HG02938 (cell line): ENCODE measurements at regions not wholly inside any gene's neighbourhood (a gene's known extent, or its start where the extent isn't known, plus 50 kb on each side); places are given as distances from the start of the nearest gene placed in this dataset.
A peak's percentile ranks its signal among the peaks of the same experiment; 100 is the strongest.

Experiments used
- ATAC-seq: cut with Tn5 transposase; IDR thresholded peaks from one replicate; pipeline ENCODE4 v1.9.1; 2021; ENCODE audit warnings: mild to moderate bottlenecking, moderate library complexity; ENCODE audit not compliant: unreplicated experiment

- no peak for ATAC-seq
These were observed 53.5 kb upstream of the TIPARP start for GRCh38 chr3:156620901-156621300.

DNA sequence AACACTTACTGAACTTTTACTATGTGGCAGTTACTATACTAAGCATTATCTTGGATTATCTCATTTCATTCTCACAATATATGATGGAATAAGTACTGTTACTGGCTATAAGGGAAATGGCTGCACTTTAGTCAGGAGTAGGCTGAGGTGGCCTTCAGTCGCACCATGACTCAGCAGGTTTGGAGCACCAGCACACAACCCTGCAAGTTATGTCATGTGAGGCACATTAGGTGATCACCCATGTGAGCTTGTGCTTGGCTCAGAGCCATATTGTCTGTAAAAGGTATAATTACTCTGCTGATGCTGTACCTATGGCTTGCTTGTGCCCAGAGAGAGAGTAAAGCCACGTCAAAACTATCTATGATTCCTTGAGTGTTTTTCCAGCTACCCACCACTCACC, 54.1 kb upstream of the TIPARP start:
- no peak for ATAC-seq

DNA sequence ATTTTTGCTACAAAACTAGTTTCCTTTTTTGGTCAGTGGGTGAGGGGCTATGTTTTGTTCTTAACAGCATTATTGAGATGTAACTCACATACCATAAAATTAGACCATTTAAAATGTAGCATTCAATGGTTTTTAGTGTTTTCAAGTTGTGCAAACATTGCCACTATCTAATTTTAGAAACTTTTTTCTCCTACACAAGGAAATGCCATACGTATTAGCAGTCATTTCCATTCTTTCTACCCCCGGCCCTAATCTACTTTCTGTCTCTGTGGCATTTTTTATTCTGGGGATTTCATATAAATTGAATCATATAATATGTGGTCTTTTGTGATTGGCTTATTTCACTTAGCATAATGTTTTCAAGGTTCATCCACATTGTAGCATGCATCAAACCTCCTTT, 55.0 kb upstream of the TIPARP start:
- ATAC-seq = no peak

DNA sequence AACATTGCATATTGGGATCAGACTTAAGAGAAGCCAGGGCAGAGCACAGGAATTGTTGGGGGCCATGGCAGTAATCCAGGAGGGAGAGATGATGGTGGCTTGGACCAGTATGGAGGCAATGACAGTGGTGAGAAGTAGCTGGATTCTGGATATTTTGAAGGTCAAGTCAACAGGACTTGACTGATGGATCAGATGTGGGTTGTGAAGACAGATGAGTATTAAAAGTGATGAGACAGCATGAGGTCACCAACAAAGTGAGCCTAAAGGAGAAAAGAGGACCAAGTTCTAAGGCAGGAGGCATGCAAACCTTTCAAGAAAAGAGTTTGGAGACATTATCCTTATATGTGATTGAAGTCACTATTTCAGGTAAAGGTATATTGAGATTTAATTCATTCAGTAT, 56.6 kb upstream of the TIPARP start:
- no peak for ATAC-seq

- no peak for ATAC-seq
These were observed 57.2 kb upstream of the TIPARP start for GRCh38 chr3:156617145-156617544.

- ATAC-seq = no peak
These were observed 58.7 kb upstream of the TIPARP start for GRCh38 chr3:156615592-156616173.

- no peak for ATAC-seq
These were observed 59.5 kb upstream of the TIPARP start for GRCh38 chr3:156614642-156615511.

- no peak for ATAC-seq
These were observed 58.0 kb upstream of the SSR3 start for GRCh38 chr3:156612903-156613302.

DNA sequence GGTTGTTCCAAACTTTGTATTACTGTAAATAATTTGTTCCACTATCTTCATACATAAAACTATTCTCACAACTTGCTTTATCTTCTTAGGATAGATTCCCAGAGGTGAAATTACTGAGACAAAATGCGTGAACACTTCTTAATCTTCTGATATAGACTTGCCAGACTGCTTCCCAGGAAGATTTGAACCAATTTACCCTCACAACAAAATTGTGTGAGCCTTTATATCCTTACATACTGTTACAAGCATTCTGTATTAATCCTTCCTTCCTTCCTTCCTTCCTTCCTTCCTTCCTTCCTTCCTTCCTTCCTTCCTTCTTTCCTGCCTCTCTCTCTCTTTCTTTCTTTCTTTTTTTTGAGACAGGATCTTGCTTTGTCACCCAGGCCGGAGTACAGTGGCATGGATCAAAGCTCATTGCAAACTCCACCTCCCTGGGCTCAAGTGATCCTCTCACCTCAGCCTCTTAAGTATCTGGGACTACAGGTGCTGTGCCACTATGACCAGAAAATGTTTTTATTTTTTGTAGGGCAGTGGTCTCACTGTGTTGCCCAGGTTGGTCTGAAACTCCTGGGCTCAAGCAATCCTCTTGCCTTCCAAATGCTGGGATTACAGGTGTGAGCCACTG, 57.1 kb upstream of the SSR3 start:
- ATAC-seq = no peak

- no peak for ATAC-seq
These were observed 55.2 kb upstream of the SSR3 start for GRCh38 chr3:156610154-156610553.

DNA sequence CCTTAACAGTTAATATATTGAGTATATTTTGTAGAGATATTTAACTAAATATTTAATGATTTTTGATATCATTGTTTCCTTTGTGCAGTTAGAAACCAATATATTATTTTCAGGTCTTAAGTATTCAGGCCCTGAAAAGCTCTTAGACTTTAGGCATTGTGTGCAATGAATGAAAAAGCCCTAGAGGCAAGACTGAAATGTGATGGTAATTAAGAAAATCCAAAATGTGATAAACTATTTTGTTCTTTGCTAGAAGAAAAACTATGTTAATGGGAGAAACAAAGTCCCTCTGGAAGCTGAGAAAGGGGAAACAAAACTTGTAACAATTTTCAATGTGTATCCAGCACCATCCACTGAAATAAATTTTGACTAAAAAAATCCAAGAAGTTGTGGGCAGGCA, 54.6 kb upstream of the SSR3 start:
- no peak for ATAC-seq

DNA sequence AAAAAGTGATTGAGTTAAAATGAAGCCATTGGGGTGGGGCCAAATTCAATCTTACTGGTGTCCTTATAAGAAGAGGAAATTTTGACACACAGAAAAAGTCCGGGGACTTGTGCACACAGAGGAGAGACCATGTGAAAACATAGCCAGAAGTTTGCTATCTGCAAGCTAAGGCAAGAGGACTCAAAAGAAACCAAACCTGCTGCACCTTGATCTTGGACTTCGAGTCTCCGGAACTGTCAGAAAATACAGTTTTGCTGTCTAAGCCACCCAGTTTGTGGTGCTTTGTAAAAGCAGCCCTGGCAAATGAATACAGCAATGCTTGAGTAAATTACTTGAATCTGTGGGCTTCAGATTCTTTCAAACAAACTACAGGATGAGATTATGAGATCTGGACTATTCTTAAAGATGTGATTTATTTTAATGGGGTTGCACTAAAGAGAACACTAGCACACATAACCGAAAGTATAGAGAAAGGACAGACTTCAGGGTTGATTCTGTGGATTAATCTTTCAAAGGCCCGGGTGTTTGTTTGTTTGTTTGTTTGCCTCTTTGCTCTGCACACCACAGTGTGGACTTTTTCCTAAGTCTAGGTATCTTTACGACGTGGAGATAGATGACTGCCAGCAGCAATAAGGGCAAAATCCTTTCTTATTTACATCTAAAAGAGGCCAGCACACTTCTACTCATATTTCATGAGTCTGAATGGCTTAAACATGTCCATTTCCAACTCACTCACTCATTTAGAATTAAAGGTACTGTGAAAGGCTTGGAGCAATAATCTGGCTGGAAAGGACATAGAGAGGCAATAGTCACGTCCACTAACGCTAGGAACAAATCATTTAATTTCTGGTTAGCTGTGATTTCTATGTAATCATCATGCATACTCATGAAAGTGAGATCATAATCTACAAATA, 53.9 kb upstream of the SSR3 start:
- ATAC-seq = no peak

GRCh38 chr3:156606729-156607128, 51.8 kb upstream of the SSR3 start:
- ATAC-seq = peak; percentile 53

DNA sequence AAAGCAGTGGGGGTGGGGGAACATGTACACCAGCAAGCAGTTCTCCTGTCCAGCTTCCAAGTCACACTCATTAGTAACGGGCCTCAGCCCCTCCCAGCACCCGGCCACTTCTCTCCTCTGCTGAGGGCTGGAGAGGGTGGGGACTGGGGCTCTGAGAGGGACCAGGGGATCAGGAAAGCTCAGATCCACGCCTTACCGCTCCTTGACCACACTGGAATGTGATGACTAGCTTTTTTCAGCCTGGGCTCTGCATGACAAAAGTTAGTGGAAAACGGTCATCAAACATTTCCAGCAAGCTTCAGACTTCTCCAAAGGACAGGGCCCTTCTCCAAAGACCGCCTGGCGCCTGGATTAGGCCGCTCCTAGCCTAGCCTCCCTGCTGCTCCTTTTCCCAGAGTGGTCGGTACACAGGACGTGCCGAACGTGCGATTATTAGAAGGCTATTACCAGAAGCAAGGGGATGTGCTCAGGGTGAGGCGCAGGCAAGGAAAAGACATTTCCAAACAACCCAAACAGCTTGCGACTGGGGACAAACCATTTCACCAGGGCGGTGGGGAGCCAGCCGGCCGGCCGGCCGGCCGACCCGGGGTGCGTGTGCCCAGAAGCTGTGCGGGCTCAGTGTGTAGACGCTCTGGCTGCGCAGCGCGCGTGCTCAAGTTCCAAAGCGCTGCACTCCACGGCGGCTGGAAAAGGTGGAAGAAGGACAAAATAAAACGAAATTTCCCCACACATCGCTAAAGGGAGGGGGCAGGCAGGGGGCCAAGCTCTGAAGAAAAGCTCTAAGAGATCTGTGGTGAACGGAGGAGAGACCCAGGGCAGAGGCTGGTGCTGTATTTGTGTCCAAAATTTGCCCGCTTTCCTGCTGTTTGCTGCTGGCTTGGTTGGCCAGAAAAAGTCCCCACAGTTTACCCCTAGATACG, 51.0 kb upstream of the SSR3 start:
- ATAC-seq = peak; percentile 38

- ATAC-seq = no peak
These were observed 49.8 kb upstream of the SSR3 start for GRCh38 chr3:156604642-156605144.
